PC-9 (cell line): ENCODE measurements at regions not wholly inside any gene's neighbourhood (a gene's known extent, or its start where the extent isn't known, plus 50 kb on each side); places are given as distances from the start of the nearest gene placed in this dataset.

Experiments used
- BruUV-seq: library from RNA; stranded (reverse); fragments of 400-500 nt; replicated peaks from 2 replicates; lab custom pipeline; 2021; lab: Mats Ljungman, UMichigan
- CTCF ChIA-PET: fragments of 300-600 bp; sonication (Branson Sonifier 250); formaldehyde crosslinking; loops from one replicate; lab custom pipeline; 2022; ENCODE audit warnings: antibody characterized with exemption; lab: Charles Lee
- POLR2A ChIA-PET: fragments of 300-600 bp; sonication (Branson Sonifier 250); formaldehyde crosslinking; loops from one replicate; lab custom pipeline; 2022; ENCODE audit warnings: antibody characterized with exemption; ENCODE audit not compliant: unreplicated experiment; lab: Charles Lee
- DNase-seq, 2 experiments: peaks; one replicate each; pipeline versions ENCODE4 v3.0.0 to v3.0.0-alpha.2; 2015 to 2022; ENCODE audit warnings: mixed read lengths in 1 of 2
- H2AFZ ChIP-seq: fragments of 200-600 bp; sonication (generic); 2 replicates; pipeline ENCODE4 v1.8.1; 2017; ENCODE audit warnings: antibody characterized with exemption
- H3F3A ChIP-seq: fragments of 200-600 bp; sonication (generic); 2 replicates; pipeline ENCODE4 v1.8.1; 2017; ENCODE audit warnings: antibody characterized with exemption, mild to moderate bottlenecking, low read depth; ENCODE audit not compliant: insufficient read depth
- H3K27ac ChIP-seq: fragments of 200-600 bp; sonication (generic); 2 replicates; pipeline ENCODE4 v1.6.1; 2016; ENCODE audit warnings: mixed run types
- H3K27me3 ChIP-seq: fragments of 200-600 bp; sonication (generic); 2 replicates; pipeline ENCODE4 v1.6.1; 2016; ENCODE audit warnings: low read depth, mixed run types; ENCODE audit not compliant: insufficient read depth
- H3K36me3 ChIP-seq: fragments of 200-600 bp; sonication (generic); 2 replicates; pipeline ENCODE4 v1.6.1; 2016; ENCODE audit warnings: low read depth, mixed run types
- H3K4me1 ChIP-seq: fragments of 200-600 bp; sonication (generic); replicated peaks from 2 replicates; pipeline ENCODE4 v1.6.1; 2016; ENCODE audit warnings: mixed run types; ENCODE audit not compliant: insufficient read depth
- H3K4me2 ChIP-seq: fragments of 200-600 bp; sonication (generic); 2 replicates; pipeline ENCODE4 v1.6.1; 2017; ENCODE audit warnings: mixed run types
- H3K4me3 ChIP-seq: fragments of 200-600 bp; sonication (generic); 2 replicates; pipeline ENCODE4 v1.6.1; 2016; ENCODE audit warnings: mixed run types
- H3K79me2 ChIP-seq: fragments of 200-600 bp; sonication (generic); 2 replicates; pipeline ENCODE4 v1.6.1; 2017; ENCODE audit warnings: low read depth, mixed run types
- H3K9me2 ChIP-seq: fragments of 200-600 bp; sonication (generic); 2 replicates; pipeline ENCODE4 v1.8.1; 2017; ENCODE audit warnings: mild to moderate bottlenecking; ENCODE audit not compliant: insufficient read depth
- H3K9me3 ChIP-seq: fragments of 200-600 bp; sonication (generic); 2 replicates; pipeline ENCODE4 v1.8.1; 2016; ENCODE audit warnings: low read depth; ENCODE audit not compliant: insufficient read depth
- H4K20me1 ChIP-seq: fragments of 200-600 bp; sonication (generic); 2 replicates; pipeline ENCODE4 v1.8.1; 2017; ENCODE audit not compliant: insufficient read depth
- CTCF ChIP-seq: fragments of 200-600 bp; sonication (generic); conservative IDR thresholded peaks from 2 replicates; pipeline ENCODE4 v1.6.1; 2017; ENCODE audit warnings: mixed run types, antibody characterized with exemption, mild to moderate bottlenecking, moderate library complexity
- EZH2 ChIP-seq: fragments of 200-600 bp; sonication (generic); IDR thresholded peaks from 2 replicates; pipeline ENCODE4 v1.8.0; 2017; ENCODE audit warnings: antibody characterized with exemption, low read depth
- intact Hi-C: fragments of 100-400 bp; cut with micrococcal nuclease; formaldehyde crosslinking; loops from one replicate; pipeline ENCODE4 v1.10.0; 2022; ENCODE audit not compliant: unreplicated experiment

GRCh38 chr12:124498275-124499189 lies 68.9 kb downstream of the NCOR2 start:
- no peaks in the 10 kb centered on the region for H3K36me3 ChIP-seq
- CTCF ChIA-PET = no interaction called here
- BruUV-seq = no TSS peak
- TF ChIP-seq EZH2 (no peak), CTCF (no peak)
- H3K27ac ChIP-seq = no peak overlapping the region
- intact Hi-C loops = no loop called here
- POLR2A ChIA-PET = no interaction called here
- H3K9me3 ChIP-seq = no peaks in the 10 kb centered on the region
- H3K4me2 ChIP-seq = no peak overlapping the region
- no peak overlapping the region for H3K4me3 ChIP-seq
- H3K79me2 ChIP-seq = peaks cover 76% of the 10 kb centered on the region
- H3K9me2 ChIP-seq = no peaks in the 10 kb centered on the region
- H3K27me3 ChIP-seq = no peaks in the 10 kb centered on the region
- no peaks in the 10 kb centered on the region for H3F3A ChIP-seq
- H2AFZ ChIP-seq = no peak overlapping the region
- H4K20me1 ChIP-seq = peaks cover 73% of the 10 kb centered on the region
- no peak for DNase-seq
- no peaks in the 10 kb centered on the region for H3K4me1 ChIP-seq

- ChIA-PET POLR2A (no interaction called here), CTCF (no interaction called here)
- Histone ChIP-seq H3K36me3 (no peaks in the 10 kb centered on the region), H3K27me3 (no peaks in the 10 kb centered on the region), H3K4me1 (no peaks in the 10 kb centered on the region), H3K79me2 (peaks cover 73% of the 10 kb centered on the region), H4K20me1 (peaks cover 74% of the 10 kb centered on the region), H3K9me2 (no peaks in the 10 kb centered on the region), H3F3A (no peaks in the 10 kb centered on the region), H3K4me3 (no peak overlapping the region), H3K9me3 (no peaks in the 10 kb centered on the region), H3K27ac (no peak overlapping the region), H2AFZ (no peak overlapping the region), H3K4me2 (no peak overlapping the region)
- BruUV-seq = no TSS peak
- intact Hi-C loops = no loop called here
- TF ChIP-seq CTCF (no peak), EZH2 (no peak)
- DNase-seq = no peak
These were observed 69.8 kb downstream of the NCOR2 start for GRCh38 chr12:124497658-124498057.

GRCh38 chr12:124497039-124497438 lies 70.4 kb downstream of the NCOR2 start:
- CTCF ChIA-PET = no interaction called here
- Histone ChIP-seq H4K20me1 (peaks cover 75% of the 10 kb centered on the region), H3F3A (no peaks in the 10 kb centered on the region), H3K4me3 (no peak overlapping the region), H3K9me2 (no peaks in the 10 kb centered on the region), H2AFZ (no peak overlapping the region), H3K36me3 (no peaks in the 10 kb centered on the region), H3K27me3 (no peaks in the 10 kb centered on the region), H3K9me3 (no peaks in the 10 kb centered on the region), H3K79me2 (peaks cover 68% of the 10 kb centered on the region), H3K4me1 (no peaks in the 10 kb centered on the region), H3K4me2 (no peak overlapping the region), H3K27ac (no peak overlapping the region)
- POLR2A ChIA-PET = no interaction called here
- no peak for DNase-seq
- no TSS peak for BruUV-seq
- intact Hi-C loops = no loop called here
- no peak for TF ChIP-seq EZH2
- no peak for TF ChIP-seq CTCF
